ENCODE measurements at regions not wholly inside any gene's neighbourhood (a gene's known extent, or its start where the extent isn't known, plus 50 kb on each side); places are given as distances from the start of the nearest gene placed in this dataset.

DNA sequence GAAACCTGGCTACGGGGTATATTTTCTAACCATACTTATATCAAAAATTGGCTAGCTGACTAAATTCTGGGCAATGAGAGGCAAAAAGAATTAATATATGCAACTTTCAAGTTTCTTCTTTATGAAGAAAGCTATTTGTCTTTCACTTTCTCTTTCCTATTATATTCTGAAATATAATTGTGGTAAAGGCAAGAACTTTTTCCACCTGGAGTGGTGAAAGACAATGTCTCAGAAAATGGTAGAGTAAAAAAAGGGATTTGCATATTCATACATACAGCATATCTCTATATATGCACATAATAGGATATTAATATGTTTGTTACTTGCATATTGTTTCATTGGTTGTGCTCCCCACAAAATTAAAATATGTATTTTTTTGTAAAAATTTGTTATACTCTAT, 793.8 kb downstream of the PLA2G4A start:
- TF ChIP-seq, protein P1, sequence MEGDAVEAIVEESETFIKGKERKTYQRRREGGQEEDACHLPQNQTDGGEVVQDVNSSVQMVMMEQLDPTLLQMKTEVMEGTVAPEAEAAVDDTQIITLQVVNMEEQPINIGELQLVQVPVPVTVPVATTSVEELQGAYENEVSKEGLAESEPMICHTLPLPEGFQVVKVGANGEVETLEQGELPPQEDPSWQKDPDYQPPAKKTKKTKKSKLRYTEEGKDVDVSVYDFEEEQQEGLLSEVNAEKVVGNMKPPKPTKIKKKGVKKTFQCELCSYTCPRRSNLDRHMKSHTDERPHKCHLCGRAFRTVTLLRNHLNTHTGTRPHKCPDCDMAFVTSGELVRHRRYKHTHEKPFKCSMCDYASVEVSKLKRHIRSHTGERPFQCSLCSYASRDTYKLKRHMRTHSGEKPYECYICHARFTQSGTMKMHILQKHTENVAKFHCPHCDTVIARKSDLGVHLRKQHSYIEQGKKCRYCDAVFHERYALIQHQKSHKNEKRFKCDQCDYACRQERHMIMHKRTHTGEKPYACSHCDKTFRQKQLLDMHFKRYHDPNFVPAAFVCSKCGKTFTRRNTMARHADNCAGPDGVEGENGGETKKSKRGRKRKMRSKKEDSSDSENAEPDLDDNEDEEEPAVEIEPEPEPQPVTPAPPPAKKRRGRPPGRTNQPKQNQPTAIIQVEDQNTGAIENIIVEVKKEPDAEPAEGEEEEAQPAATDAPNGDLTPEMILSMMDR (IDR thresholded peaks at IDR 0.05): no peak
- TF ChIP-seq POLR2A (IDR thresholded peaks at IDR 0.05): no peak
- no peak for TF ChIP-seq EP300 (IDR thresholded peaks at IDR 0.05)

Data from sigmoid colon (tissue), 4 donors.